ENCODE measurements at regions not wholly inside any gene's neighbourhood (a gene's known extent, or its start where the extent isn't known, plus 50 kb on each side); places are given as distances from the start of the nearest gene placed in this dataset.
"Not testable (repeated sequence)": the region's sequence is repeated elsewhere in the genome, so short reads cannot be mapped to it uniquely, and the experiment has no call there.

- Histone ChIP-seq H3K9me3 (replicated peaks; ENCODE audit: insufficient read depth, low read length) (no peaks in the 10 kb centered on the region), H3K4me3 (ENCODE audit: low read length) (no peak overlapping the region), H3K9me2 (replicated peaks; ENCODE audit: insufficient read depth, low read length) (no peaks in the 10 kb centered on the region), H2AFZ (ENCODE audit: low read length) (no peak overlapping the region), H4K20me1 (ENCODE audit: insufficient read depth, low read length) (no peaks in the 10 kb centered on the region), H3K27me3 (replicated peaks; ENCODE audit: insufficient read depth, low read length) (no peaks in the 10 kb centered on the region), H3K27ac (ENCODE audit: low read length) (no peak overlapping the region), H3K9ac (ENCODE audit: low read length) (no peak overlapping the region), H3K4me1 (ENCODE audit: low read length) (0 out of 2 replicates have a peak, but pooled peaks cover 3% of the 10 kb centered on the region), H3K36me3 (replicated peaks; ENCODE audit: insufficient read depth, low read length) (no peaks in the 10 kb centered on the region), H3F3A (ENCODE audit: insufficient read depth, low read length) (no peaks in the 10 kb centered on the region), H3K4me2 (ENCODE audit: low read depth, low read length) (no peak overlapping the region), H3K79me2 (ENCODE audit: low read length) (no peaks in the 10 kb centered on the region)
- no peak for TF ChIP-seq EZH2phosphoT487 (IDR thresholded peaks at IDR 0.05; ENCODE audit: low read length)
- no peak for TF ChIP-seq CTCF (IDR thresholded peaks at IDR 0.05; ENCODE audit: low read length)
- no peak for TF ChIP-seq EZH2 (optimal IDR thresholded peaks at IDR 0.05; ENCODE audit: low read depth, low read length)
- DNase-seq: no peak
Observed at GRCh38 chr12:88833641-88834116, 253.4 kb upstream of the KITLG start.

GRCh38 chr12:88828537-88828936, 248.3 kb upstream of the KITLG start:
- not testable (repeated sequence) for DNase-seq; H4K20me1 ChIP-seq (ENCODE audit: insufficient read depth, low read length); H3K36me3 ChIP-seq (replicated peaks; ENCODE audit: insufficient read depth, low read length); H3K4me2 ChIP-seq (ENCODE audit: low read depth, low read length); H3K4me3 ChIP-seq (ENCODE audit: low read length); H3K4me1 ChIP-seq (ENCODE audit: low read length); H3K9me3 ChIP-seq (replicated peaks; ENCODE audit: insufficient read depth, low read length); H3K79me2 ChIP-seq (ENCODE audit: low read length); H3K9ac ChIP-seq (ENCODE audit: low read length); H3F3A ChIP-seq (ENCODE audit: insufficient read depth, low read length); H3K9me2 ChIP-seq (replicated peaks; ENCODE audit: insufficient read depth, low read length); H2AFZ ChIP-seq (ENCODE audit: low read length); H3K27ac ChIP-seq (ENCODE audit: low read length); H3K27me3 ChIP-seq (replicated peaks; ENCODE audit: insufficient read depth, low read length)

GRCh38 chr12:88820012-88820411, 239.7 kb upstream of the KITLG start:
- Histone ChIP-seq H3K4me1 (ENCODE audit: low read length) (0 out of 2 replicates have a peak, but pooled peaks cover 3% of the 10 kb centered on the region), H3K27ac (ENCODE audit: low read length) (no peak overlapping the region), H3K9ac (ENCODE audit: low read length) (no peak overlapping the region), H3K9me2 (replicated peaks; ENCODE audit: insufficient read depth, low read length) (no peaks in the 10 kb centered on the region), H2AFZ (ENCODE audit: low read length) (no peak overlapping the region), H3K4me3 (ENCODE audit: low read length) (no peak overlapping the region), H3K36me3 (replicated peaks; ENCODE audit: insufficient read depth, low read length) (no peaks in the 10 kb centered on the region), H3K27me3 (replicated peaks; ENCODE audit: insufficient read depth, low read length) (no peaks in the 10 kb centered on the region), H4K20me1 (ENCODE audit: insufficient read depth, low read length) (no peaks in the 10 kb centered on the region), H3K79me2 (ENCODE audit: low read length) (no peaks in the 10 kb centered on the region), H3K9me3 (replicated peaks; ENCODE audit: insufficient read depth, low read length) (no peaks in the 10 kb centered on the region), H3K4me2 (ENCODE audit: low read depth, low read length) (no peak overlapping the region), H3F3A (ENCODE audit: insufficient read depth, low read length) (no peaks in the 10 kb centered on the region)
- DNase-seq: no peak
- no peak for TF ChIP-seq EZH2phosphoT487 (IDR thresholded peaks at IDR 0.05; ENCODE audit: low read length)
- TF ChIP-seq CTCF (IDR thresholded peaks at IDR 0.05; ENCODE audit: low read length): no peak
- TF ChIP-seq EZH2 (optimal IDR thresholded peaks at IDR 0.05; ENCODE audit: low read depth, low read length): no peak

GRCh38 chr12:88816201-88816600, 235.9 kb upstream of the KITLG start:
- H3K27ac ChIP-seq (ENCODE audit: low read length): no peak overlapping the region
- H3K4me1 ChIP-seq (ENCODE audit: low read length): 0 out of 2 replicates have a peak, but pooled peaks cover 3% of the 10 kb centered on the region
- no peaks in the 10 kb centered on the region for H3K79me2 ChIP-seq (ENCODE audit: low read length)
- H3K9me2 ChIP-seq (replicated peaks; ENCODE audit: insufficient read depth, low read length): no peaks in the 10 kb centered on the region
- H3K9ac ChIP-seq (ENCODE audit: low read length): no peak overlapping the region
- no peak for DNase-seq
- H3K4me2 ChIP-seq (ENCODE audit: low read depth, low read length): no peak overlapping the region
- H3F3A ChIP-seq (ENCODE audit: insufficient read depth, low read length): no peaks in the 10 kb centered on the region
- H3K27me3 ChIP-seq (replicated peaks; ENCODE audit: insufficient read depth, low read length): no peaks in the 10 kb centered on the region
- no peak overlapping the region for H2AFZ ChIP-seq (ENCODE audit: low read length)
- H4K20me1 ChIP-seq (ENCODE audit: insufficient read depth, low read length): no peaks in the 10 kb centered on the region
- no peaks in the 10 kb centered on the region for H3K36me3 ChIP-seq (replicated peaks; ENCODE audit: insufficient read depth, low read length)
- TF ChIP-seq CTCF (IDR thresholded peaks at IDR 0.05; ENCODE audit: low read length) (no peak), EZH2 (optimal IDR thresholded peaks at IDR 0.05; ENCODE audit: low read depth, low read length) (no peak), EZH2phosphoT487 (IDR thresholded peaks at IDR 0.05; ENCODE audit: low read length) (no peak)
- H3K4me3 ChIP-seq (ENCODE audit: low read length): no peak overlapping the region
- no peaks in the 10 kb centered on the region for H3K9me3 ChIP-seq (replicated peaks; ENCODE audit: insufficient read depth, low read length)

All from MM.1S (cell line).